SK-N-SH (cell line): ENCODE measurements at regions not wholly inside any gene's neighbourhood (a gene's known extent, or its start where the extent isn't known, plus 50 kb on each side); places are given as distances from the start of the nearest gene placed in this dataset.

Source experiments
- CTCF ChIA-PET: fragments of 300-600, 350-600 bp; formaldehyde crosslinking; extraction: SDS; loops from one replicate; lab custom pipeline; 2021; lab: Yijun Ruan, JAX
- POLR2A ChIA-PET: fragments of 350-600 bp; sonication (Branson Sonifier 250); formaldehyde crosslinking; extraction: SDS; loops from one replicate; lab custom pipeline; 2020; ENCODE audit warnings: antibody characterized with exemption, inconsistent platforms; lab: Yijun Ruan, JAX
- DNase-seq: peaks from one replicate; pipeline ENCODE4 v3.0.0; 2012
- H2AFZ ChIP-seq: fragments of 200-600 bp; sonication (generic); 2 replicates; pipeline ENCODE4 v1.8.1; 2016; ENCODE audit warnings: antibody characterized with exemption, mild to moderate bottlenecking, low read depth
- H3F3A ChIP-seq: fragments of 200-600 bp; sonication (generic); replicated peaks from 2 replicates; pipeline ENCODE3; 2016; ENCODE audit warnings: antibody characterized with exemption, mild to moderate bottlenecking; ENCODE audit not compliant: insufficient read depth
- H3K27ac ChIP-seq, 2 experiments: fragments of 200-500 bp in 1 of 2; fragments of 200-600 bp in 1 of 2; sonication (Bioruptor generic) in 1 of 2; sonication (generic), shearing (Covaris generic) in 1 of 2; 2 replicates each; pipeline versions ENCODE4 v1.5.1 to v1.6.1; 2014 to 2016; ENCODE audit warnings: low read depth in 2 of 2, inconsistent platforms in 1 of 2, low read length in 1 of 2, mild to moderate bottlenecking in 1 of 2, mixed read lengths in 1 of 2
- H3K27me3 ChIP-seq: fragments of 200-600 bp; sonication (generic), shearing (Covaris generic); 2 replicates; pipeline ENCODE4 v1.6.1; 2016; ENCODE audit warnings: mixed run types; ENCODE audit not compliant: insufficient read depth
- H3K36me3 ChIP-seq, 2 experiments: fragments of 200-500 bp in 1 of 2; fragments of 200-600 bp in 1 of 2; sonication (Bioruptor generic) in 1 of 2; sonication (generic) in 1 of 2; replicated peaks in 1 of 2; 2 replicates each; pipeline versions ENCODE3 to v1.5.1; 2014 to 2016; ENCODE audit warnings: low read length in 1 of 2, mild to moderate bottlenecking in 1 of 2; ENCODE audit not compliant: insufficient read depth in 2 of 2, control insufficient read depth in 1 of 2
- H3K4me1 ChIP-seq, 2 experiments: fragments of 200-500 bp in 1 of 2; fragments of 200-600 bp in 1 of 2; sonication (Bioruptor generic) in 1 of 2; sonication (generic), shearing (Covaris generic) in 1 of 2; 2 replicates each; pipeline versions ENCODE4 v1.5.1 to v1.6.1; 2014 to 2016; ENCODE audit warnings: low read depth in 1 of 2, low read length in 1 of 2, mixed run types in 1 of 2; ENCODE audit not compliant: insufficient read depth in 2 of 2, control insufficient read depth in 1 of 2
- H3K4me2 ChIP-seq: fragments of 200-600 bp; sonication (generic), shearing (Covaris generic); 2 replicates; pipeline ENCODE4 v1.6.1; 2017; ENCODE audit warnings: mixed run types
- H3K4me3 ChIP-seq, 2 experiments: fragments of 200-500 bp in 1 of 2; fragments of 200-600 bp in 1 of 2; sonication (Bioruptor generic) in 1 of 2; sonication (generic), shearing (Covaris generic) in 1 of 2; 2 replicates each; pipeline versions ENCODE4 v1.5.1 to v1.8.1; 2014 to 2016; ENCODE audit warnings: low read depth in 2 of 2, inconsistent platforms in 1 of 2, low read length in 1 of 2, mild to moderate bottlenecking in 1 of 2, mixed read lengths in 1 of 2, moderate library complexity in 1 of 2
- H3K79me2 ChIP-seq: fragments of 200-600 bp; sonication (generic); 2 replicates; pipeline ENCODE4 v1.8.1; 2017; ENCODE audit warnings: mild to moderate bottlenecking; ENCODE audit not compliant: insufficient read depth
- H3K9ac ChIP-seq: fragments of 200-600 bp; sonication (generic); 2 replicates; pipeline ENCODE4 v1.6.1; 2017; ENCODE audit warnings: mixed run types
- H3K9me2 ChIP-seq: fragments of 200-600 bp; sonication (generic); 2 replicates; pipeline ENCODE4 v1.6.1; 2017; ENCODE audit warnings: mixed run types
- H3K9me3 ChIP-seq: fragments of 200-600 bp; sonication (generic); 2 replicates; pipeline ENCODE4 v1.6.1; 2017; ENCODE audit warnings: mixed run types, mild to moderate bottlenecking, moderate library complexity
- H4K20me1 ChIP-seq: fragments of 200-600 bp; sonication (generic); 2 replicates; pipeline ENCODE4 v1.6.1; 2017; ENCODE audit warnings: mild to moderate bottlenecking, mixed run types; ENCODE audit not compliant: insufficient read depth
- CHD2 ChIP-seq: fragments of 150-350 bp; IDR thresholded peaks from 2 replicates; pipeline ENCODE4 v1.6.1; 2018; ENCODE audit warnings: low read length; ENCODE audit not compliant: partially characterized antibody
- CTCF ChIP-seq: fragments of 200-600 bp; sonication (generic); IDR thresholded peaks from 2 replicates; pipeline ENCODE4 v1.6.1; 2017; ENCODE audit warnings: antibody characterized with exemption, mild to moderate bottlenecking, moderate library complexity
- EP300 ChIP-seq, 2 experiments: IDR thresholded peaks; 2 replicates each; pipeline versions ENCODE4 v1.4.0 to v1.6.1; 2012; ENCODE audit warnings: borderline replicate concordance in 1 of 2, low read depth in 1 of 2, low read length in 1 of 2
- FOSL2 ChIP-seq: IDR thresholded peaks from 2 replicates; pipeline ENCODE4 v1.4.0; 2012; ENCODE audit warnings: low read depth, mild to moderate bottlenecking, moderate library complexity, borderline replicate concordance
- IRF3 ChIP-seq: fragments of 150-350 bp; IDR thresholded peaks from 2 replicates; pipeline ENCODE4 v1.6.1; 2016; ENCODE audit warnings: mild to moderate bottlenecking, low read depth, low read length
- MAX ChIP-seq: IDR thresholded peaks from 2 replicates; pipeline ENCODE4 v1.4.0; 2012; ENCODE audit warnings: low read depth
- MEF2A ChIP-seq: IDR thresholded peaks from 2 replicates; pipeline ENCODE4 v1.4.0; 2012; ENCODE audit warnings: low read depth, borderline replicate concordance
- MXI1 ChIP-seq: IDR thresholded peaks from 2 replicates; pipeline ENCODE4 v1.6.1; 2012; ENCODE audit warnings: mild to moderate bottlenecking, low read depth, low read length, improper control_type of control experiment
- POLR2AphosphoS5 ChIP-seq: IDR thresholded peaks from 2 replicates; pipeline ENCODE4 v1.6.1; 2012; ENCODE audit warnings: low read depth, low read length
- RCOR1 ChIP-seq: fragments of 150-350 bp; IDR thresholded peaks from 2 replicates; pipeline ENCODE4 v1.6.1; 2017; ENCODE audit warnings: antibody characterized with exemption, low read length
- REST ChIP-seq: IDR thresholded peaks from 2 replicates; pipeline ENCODE4 v1.6.1; 2012; ENCODE audit warnings: mild to moderate bottlenecking, low read depth, low read length, moderate library complexity
- RXRA ChIP-seq: IDR thresholded peaks from 2 replicates; pipeline ENCODE4 v1.4.0; 2012; ENCODE audit warnings: low read depth, mild to moderate bottlenecking, borderline replicate concordance
- SMC3 ChIP-seq: IDR thresholded peaks from 2 replicates; pipeline ENCODE4 v1.6.1; 2012; ENCODE audit warnings: low read depth, low read length, improper control_type of control experiment
- TEAD4 ChIP-seq: IDR thresholded peaks from 2 replicates; pipeline ENCODE4 v1.4.0; 2012; ENCODE audit warnings: mild to moderate bottlenecking, borderline replicate concordance; ENCODE audit not compliant: insufficient read depth
- WGBS: methylation state at CpG from one replicate; pipeline ENCODE4 v1.1.6; 2017; ENCODE audit warnings: low lambda C conversion rate; 5-methylcytosine and 5-hydroxymethylcytosine counted together

GRCh38 chr1:106568201-106568974 lies 488.1 kb upstream of the PRMT6 start:
- 38% methylated on average over 6 of the region's 6 CpGs for WGBS
- Histone ChIP-seq H4K20me1 (no peaks in the 10 kb centered on the region), H2AFZ (no peak overlapping the region), H3K4me2 (no peak overlapping the region)
- TF ChIP-seq REST (no peak), FOSL2 (no peak), MAX (no peak)
- TF ChIP-seq, all 33 proteins: peak for 0
- Histone ChIP-seq H3K4me3 (no peak overlapping the region), H3K27ac (no peak overlapping the region), H3K9me2 (no peaks in the 10 kb centered on the region), H3K27me3 (no peaks in the 10 kb centered on the region), H3K9ac (no peak overlapping the region), H3K4me1 (no peaks in the 10 kb centered on the region), H3K79me2 (no peaks in the 10 kb centered on the region), H3K36me3 (no peaks in the 10 kb centered on the region), H3F3A (no peaks in the 10 kb centered on the region), H3K9me3 (no peaks in the 10 kb centered on the region)
- DNase-seq = no peak
- CTCF ChIA-PET = no interaction called here
- POLR2A ChIA-PET = no interaction called here

- Histone ChIP-seq H3K9me2 (no peaks in the 10 kb centered on the region), H3K79me2 (no peaks in the 10 kb centered on the region), H3K4me2 (no peak overlapping the region), H3F3A (no peaks in the 10 kb centered on the region), H3K9me3 (no peaks in the 10 kb centered on the region), H3K9ac (no peak overlapping the region), H2AFZ (no peak overlapping the region), H3K4me3 (no peak overlapping the region), H3K27me3 (no peaks in the 10 kb centered on the region), H4K20me1 (no peaks in the 10 kb centered on the region), H3K4me1 (no peaks in the 10 kb centered on the region), H3K27ac (no peak overlapping the region), H3K36me3 (no peaks in the 10 kb centered on the region)
- WGBS = 48% methylated on average over 4 of the region's 4 CpGs
- DNase-seq = no peak
- ChIA-PET POLR2A (no interaction called here), CTCF (no interaction called here)
- TF ChIP-seq MEF2A (no peak), RCOR1 (no peak), SMC3 (no peak), RXRA (no peak), MXI1 (no peak), CTCF (no peak), TEAD4 (no peak), EP300 (IDR thresholded peaks at IDR 0.05; ENCODE audit: borderline replicate concordance in 1 of 2, low read depth in 1 of 2, low read length in 1 of 2) (no peak), POLR2AphosphoS5 (no peak), IRF3 (no peak), MAX (no peak), CHD2 (no peak)
These were observed 485.4 kb upstream of the PRMT6 start for GRCh38 chr1:106571109-106571508.
